HT-29 (cell line): ENCODE measurements at regions not wholly inside any gene's neighbourhood (a gene's known extent, or its start where the extent isn't known, plus 50 kb on each side); places are given as distances from the start of the nearest gene placed in this dataset.
A peak's percentile ranks its signal among the peaks of the same experiment; 100 is the strongest.
"Not testable (repeated sequence)": the region's sequence is repeated elsewhere in the genome, so short reads cannot be mapped to it uniquely, and the experiment has no call there.

ENCODE experiments used
- DNase-seq: peaks from one replicate; pipeline ENCODE4 v3.0.0-alpha.2; 2015; ENCODE audit warnings: low spot score

DNA sequence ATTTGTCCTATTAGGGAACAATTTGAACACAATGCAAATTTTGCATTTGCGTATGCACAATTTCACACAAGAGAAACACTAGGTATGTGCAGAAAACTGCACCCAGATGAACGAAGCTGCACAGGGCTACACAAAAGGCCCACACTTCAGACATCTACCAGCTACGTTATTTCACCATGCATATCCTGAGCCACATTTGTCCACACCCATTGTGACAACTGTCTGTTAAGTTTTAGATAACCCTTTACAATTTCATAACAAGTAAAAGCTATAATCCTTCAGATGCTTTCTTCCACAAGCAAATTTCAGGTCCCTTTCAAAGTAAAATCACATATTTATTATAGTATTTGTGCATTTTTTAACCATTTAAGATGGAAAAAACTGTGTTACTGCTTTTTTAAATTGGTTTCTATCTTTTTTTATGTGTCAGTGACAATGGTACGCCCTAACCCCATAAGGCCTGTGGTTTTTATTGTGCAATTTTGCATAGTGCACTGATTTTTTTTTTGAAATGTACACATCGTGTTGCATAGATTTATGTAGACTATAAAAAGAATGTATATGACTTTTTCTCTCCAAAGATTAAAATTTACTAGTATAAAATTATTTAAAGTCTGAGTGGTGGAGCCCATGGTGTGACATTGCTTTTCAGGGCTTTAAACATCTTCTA lies 87.8 kb upstream of the BTG1 start:
- DNase-seq = no peak

DNA sequence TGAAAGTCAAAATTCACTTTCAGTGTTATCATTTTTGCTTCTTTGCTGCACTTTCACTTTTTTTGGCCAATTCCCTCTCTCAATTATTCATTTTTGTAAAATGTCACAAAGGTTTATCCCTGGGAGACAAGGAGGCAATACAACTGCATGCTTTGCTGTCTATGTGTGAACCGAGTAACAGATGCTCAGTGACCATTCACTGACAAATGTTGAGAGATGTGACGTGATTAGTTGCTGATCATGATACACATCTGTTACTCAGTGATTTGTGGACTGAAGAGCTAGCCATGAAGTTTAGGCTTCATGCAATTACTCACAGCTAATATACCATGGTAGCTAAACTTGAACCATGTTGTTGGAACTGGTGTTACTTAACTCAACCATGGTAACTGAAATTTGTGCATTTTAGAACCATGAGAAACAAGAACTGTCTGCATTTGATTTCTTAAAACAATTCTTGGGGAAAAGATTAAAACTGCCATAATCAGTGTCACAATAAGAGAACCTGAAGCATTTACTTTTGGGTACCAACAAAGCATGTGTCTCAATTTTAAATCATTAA lies 86.8 kb upstream of the BTG1 start:
- DNase-seq = not testable (repeated sequence)

DNA sequence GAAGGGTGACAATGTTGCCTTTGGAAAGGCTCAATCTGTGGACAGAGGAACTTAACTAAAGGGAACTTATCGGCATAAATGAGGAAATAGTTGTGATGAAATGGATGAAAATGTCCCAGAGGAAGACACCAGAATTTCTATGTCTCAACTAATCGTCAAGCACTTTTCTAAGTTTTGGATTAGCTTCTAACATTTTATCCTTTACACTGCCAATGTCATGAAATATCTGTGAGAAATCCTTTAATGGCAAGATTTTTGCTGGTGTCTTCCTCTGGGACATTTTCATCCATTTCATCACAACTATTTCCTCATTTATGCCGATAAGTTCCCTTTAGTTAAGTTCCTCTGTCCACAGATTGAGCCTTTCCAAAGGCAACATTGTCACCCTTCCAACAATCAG lies 86.3 kb upstream of the BTG1 start:
- not testable (repeated sequence) for DNase-seq

GRCh38 chr12:92231532-92231931 lies 85.9 kb upstream of the BTG1 start:
- not testable (repeated sequence) for DNase-seq

DNA sequence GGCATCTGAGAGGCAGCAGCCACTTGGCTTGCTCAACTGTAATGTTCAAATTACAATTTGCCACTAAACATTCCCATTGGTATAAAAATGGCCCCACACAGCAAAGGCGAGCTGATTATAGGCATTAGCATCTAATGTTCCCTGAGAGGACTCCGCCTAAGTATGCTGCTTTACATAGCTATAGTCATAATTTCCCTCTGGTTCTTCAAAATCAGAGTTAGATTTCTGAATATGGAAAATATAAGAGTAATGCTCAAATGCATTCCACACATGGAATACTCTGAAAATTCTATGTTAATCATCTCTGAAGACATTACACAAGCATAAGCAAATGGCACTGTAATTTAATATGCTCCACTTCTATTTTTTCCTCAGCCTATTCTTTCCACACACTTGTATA lies 83.7 kb upstream of the BTG1 start:
- no peak for DNase-seq

GRCh38 chr12:92226961-92227360 lies 81.3 kb upstream of the BTG1 start:
- DNase-seq = no peak

DNA sequence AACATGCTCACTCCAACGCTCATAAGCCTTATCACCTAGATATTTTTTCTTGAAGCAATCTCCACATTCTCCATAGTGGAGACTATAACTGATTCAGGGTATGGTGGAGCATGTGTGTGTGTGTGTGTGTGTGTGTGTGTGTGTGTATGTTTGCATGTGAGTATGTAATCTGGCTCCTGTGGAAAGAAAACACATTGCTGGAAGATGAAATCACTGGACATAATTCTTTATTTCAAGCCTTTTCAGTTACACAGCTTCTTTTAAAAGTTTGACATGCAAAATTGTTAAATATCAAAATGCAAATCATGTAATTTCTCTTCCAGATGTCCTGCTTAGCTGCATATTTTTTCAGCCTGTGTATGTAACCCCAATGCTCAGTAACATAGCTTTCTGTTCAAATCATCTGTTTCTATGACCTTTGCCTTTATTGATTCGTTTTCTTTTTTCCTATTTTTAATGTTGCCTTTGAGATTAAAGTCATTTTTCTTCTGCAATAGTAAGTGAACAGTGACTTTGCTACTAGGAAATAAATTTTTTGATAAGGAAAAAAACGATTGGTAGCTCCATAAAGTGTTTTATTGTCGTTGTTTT lies 80.5 kb upstream of the BTG1 start:
- no peak for DNase-seq

GRCh38 chr12:92224685-92225331 lies 79.2 kb upstream of the BTG1 start:
- DNase-seq = no peak

DNA sequence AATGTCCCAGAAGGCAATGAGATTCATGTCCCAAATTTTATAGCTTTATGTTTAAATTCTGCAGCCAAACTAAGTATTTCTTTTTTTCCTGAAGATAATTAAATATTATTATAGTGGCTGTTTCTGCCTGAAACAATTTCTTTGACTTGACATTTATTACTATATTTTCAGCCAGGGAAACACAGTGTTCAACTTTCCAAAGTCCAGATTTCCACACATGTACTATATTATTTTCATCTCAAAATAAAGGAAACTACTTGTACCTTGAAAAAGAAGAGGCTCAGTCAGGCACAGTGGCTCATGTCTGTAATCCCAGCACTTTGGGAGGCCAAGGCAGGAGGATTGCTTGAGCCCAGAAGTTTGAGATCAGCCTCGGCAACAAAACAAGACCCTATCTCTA lies 77.8 kb upstream of the BTG1 start:
- no peak for DNase-seq

GRCh38 chr12:92221656-92222315 lies 76.1 kb upstream of the BTG1 start:
- DNase-seq = no peak

GRCh38 chr12:92218394-92219077 lies 72.9 kb upstream of the BTG1 start:
- no peak for DNase-seq

GRCh38 chr12:92216092-92216491 lies 70.4 kb upstream of the BTG1 start:
- DNase-seq = no peak

DNA sequence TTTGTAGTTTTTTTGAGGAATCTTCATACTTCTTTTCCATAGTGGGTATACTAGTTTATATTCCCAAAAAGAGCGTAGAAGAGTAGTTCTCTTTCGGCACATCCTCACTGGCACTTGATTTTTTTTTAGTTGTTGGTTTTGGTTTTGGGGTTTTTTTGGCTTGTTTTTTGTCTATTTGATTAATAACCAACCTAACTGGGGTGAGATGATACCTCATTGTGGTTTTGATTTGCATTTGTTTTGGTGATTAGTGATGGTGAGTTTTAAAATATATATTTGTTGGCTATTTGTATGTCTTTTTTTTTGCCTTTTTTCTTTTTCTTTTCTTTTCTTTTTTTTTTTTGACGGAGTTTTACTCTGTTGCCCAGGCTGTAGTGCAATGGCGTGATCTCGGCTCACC lies 69.7 kb upstream of the BTG1 start:
- DNase-seq = no peak

DNA sequence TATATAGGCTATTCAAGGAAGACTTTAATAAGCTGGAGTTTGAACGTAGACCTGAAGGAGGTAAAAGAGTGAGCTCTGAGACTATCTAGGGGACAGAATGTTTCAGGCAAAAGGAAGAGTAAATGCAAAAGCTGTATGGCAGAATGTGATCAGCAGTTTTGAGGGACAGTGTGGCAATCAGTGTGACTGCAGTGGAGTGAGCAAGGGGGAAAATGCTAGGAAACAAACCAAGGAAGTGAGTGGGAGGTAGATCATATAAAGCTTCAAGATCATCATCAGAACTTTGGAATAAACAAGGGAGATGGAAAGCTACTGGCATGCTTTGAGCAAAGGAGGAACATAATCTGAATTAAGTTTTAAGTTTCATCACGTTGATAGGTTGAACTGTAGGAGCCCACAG lies 67.5 kb upstream of the BTG1 start:
- no peak for DNase-seq

- DNase-seq = no peak
These were observed 64.4 kb upstream of the BTG1 start for GRCh38 chr12:92210071-92210470.

DNA sequence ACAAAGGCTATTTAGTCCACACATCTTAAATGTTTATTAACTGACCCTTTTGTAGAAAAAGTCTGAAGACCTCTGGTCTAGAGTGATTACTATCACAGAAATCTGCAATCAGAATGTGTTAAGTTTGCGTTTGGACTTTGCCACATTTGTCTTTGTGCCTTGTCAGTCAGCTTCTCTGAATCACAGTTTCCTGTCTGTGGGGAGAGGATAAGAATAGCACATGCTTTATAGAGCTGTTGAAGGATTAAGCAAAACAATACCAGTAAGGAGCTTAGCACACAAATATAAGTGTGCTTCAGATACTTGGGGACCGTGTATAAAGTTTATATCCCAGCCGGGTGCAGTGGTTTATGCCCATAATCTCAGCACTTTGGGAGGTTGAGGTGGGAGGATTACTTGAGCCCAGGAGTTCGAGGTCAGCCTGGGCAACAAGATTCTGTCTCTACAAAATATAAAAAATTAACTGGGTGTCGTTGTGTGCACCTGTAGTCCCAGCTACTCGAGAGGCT lies 63.0 kb upstream of the BTG1 start:
- peak; percentile 52 for DNase-seq

DNA sequence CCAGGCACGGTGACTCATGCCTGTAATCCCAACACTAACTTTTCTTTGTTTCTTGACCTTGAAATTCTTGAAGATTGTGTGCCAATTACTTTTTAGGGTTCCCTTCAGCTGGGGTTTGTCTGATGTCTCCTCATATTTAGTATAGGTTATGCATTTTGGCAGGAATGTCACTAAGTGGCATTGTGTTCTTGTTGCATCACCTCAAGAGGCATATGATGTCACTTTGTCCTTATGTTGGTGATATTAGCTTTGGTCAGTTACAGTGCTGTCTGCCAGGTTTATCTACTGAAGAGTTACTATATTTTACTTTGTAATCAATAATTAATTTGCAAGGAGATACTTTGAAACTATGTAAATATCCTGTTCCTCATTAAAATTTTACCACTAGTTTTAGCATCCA lies 61.0 kb upstream of the BTG1 start:
- DNase-seq = no peak

- no peak for DNase-seq
These were observed 60.4 kb upstream of the BTG1 start for GRCh38 chr12:92206011-92206410.

DNA sequence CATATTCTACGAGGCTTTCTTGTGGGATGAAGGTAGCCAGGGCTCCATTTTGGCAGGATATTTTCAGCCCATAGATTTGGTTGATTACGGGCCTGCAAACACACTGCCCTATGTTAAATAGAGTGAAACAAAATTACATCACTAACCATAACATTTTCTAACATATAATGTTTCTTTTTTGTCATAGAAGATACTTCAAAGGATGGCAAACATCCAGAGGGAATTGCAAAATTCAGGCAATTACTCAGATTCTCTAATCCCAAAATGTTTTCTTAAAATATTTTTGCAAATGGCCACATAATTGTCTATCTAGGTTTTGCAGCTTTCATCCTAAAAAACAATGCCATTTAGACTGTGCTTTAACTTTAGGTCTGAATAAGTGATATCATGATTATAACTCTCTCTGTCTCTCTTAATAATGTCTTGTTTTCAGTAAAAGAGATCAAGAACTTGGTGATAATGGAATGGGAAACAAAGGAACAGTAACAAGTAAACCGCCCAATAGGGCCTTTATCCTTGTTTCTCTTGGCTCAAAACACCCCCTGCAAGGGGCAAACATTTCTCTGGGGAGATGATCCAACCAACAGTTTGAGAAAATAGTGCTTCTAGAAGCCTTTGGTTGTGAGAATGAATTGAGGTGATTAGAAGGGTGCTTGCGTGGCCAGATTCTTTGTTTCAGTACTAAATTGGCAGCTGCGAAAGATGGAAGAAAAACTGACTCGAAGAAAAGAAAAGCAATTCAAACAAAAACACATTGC lies 54.4 kb upstream of the BTG1 start:
- DNase-seq = no peak

- DNase-seq = no peak
These were observed 52.2 kb upstream of the BTG1 start for GRCh38 chr12:92197815-92198214.

DNA sequence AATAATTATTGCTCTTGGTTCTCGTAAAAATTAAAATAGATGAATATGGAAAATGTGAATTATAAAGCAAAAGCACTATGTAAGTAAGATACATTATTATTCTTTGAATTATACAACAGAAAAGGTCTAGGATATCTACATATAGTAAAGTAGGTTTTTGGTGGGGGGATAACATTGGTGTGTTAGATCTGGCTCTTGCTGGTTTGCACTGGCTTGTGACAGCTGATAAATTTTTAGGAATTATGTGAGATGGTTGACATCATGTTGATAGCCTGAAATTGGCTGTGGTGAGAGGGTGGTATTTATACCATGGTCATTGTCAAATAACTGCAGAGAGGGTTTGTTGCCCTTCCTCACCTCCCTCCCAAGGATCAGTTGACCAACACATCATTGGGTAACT lies 50.7 kb upstream of the BTG1 start:
- DNase-seq = no peak
